ENCODE measurements at regions not wholly inside any gene's neighbourhood (a gene's known extent, or its start where the extent isn't known, plus 50 kb on each side); places are given as distances from the start of the nearest gene placed in this dataset.

DNA sequence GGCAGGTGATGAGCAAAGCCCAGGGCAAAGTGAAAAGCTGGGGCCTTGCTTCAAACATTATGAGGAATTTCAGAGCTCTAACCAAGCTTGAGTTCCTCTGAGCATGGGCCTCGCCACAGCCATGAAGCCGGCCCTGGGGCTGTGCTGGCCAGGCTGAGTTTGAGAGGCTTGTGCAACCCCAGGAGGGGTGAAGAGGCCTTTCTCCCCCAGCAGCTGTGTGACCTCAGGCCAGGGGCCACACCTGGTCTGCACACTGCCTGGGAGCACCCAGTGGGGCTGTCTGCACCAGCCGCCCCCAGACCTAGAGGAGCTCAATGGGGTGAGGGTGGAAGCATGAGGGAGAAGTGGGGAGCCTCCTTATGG lies 204.9 kb upstream of the C14orf180 start:
- DNase-seq (ENCODE audit: low spot score): no peak
- Mint-ChIP-seq H3K27ac (no peak overlapping the region), H3K9me3 (peaks cover 10% of the 10 kb centered on the region), H3K4me1 (no peaks in the 10 kb centered on the region), H3K36me3 (no peaks in the 10 kb centered on the region), H3K27me3 (ENCODE audit: low read depth) (no peaks in the 10 kb centered on the region; the same call in 1 of the 2 replicates), H3K4me3 (no peak overlapping the region)
- ChIA-PET POLR2A (no interaction called here), CTCF (no interaction called here)
- ATAC-seq: no peak
- TF ChIP-seq, protein P1, sequence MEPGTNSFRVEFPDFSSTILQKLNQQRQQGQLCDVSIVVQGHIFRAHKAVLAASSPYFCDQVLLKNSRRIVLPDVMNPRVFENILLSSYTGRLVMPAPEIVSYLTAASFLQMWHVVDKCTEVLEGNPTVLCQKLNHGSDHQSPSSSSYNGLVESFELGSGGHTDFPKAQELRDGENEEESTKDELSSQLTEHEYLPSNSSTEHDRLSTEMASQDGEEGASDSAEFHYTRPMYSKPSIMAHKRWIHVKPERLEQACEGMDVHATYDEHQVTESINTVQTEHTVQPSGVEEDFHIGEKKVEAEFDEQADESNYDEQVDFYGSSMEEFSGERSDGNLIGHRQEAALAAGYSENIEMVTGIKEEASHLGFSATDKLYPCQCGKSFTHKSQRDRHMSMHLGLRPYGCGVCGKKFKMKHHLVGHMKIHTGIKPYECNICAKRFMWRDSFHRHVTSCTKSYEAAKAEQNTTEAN (CRISPR knock-in tag; IDR thresholded peaks at IDR 0.05): no peak
- TF ChIP-seq ATF1 (CRISPR knock-in tag; IDR thresholded peaks at IDR 0.05) (no peak), NR3C1 (CRISPR knock-in tag; conservative IDR thresholded peaks at IDR 0.05; ENCODE audit: low read depth) (no peak), IRF2 (CRISPR knock-in tag; IDR thresholded peaks at IDR 0.05; ENCODE audit: borderline replicate concordance, low read depth) (no peak), MYBL2 (CRISPR knock-in tag; IDR thresholded peaks at IDR 0.05) (no peak), TP53 (CRISPR knock-in tag; IDR thresholded peaks at IDR 0.05) (no peak), ETV6 (CRISPR knock-in tag; IDR thresholded peaks at IDR 0.05) (no peak), EMX1 (CRISPR knock-in tag; IDR thresholded peaks at IDR 0.05) (no peak), ZBTB21 (CRISPR knock-in tag; IDR thresholded peaks at IDR 0.05; ENCODE audit: borderline replicate concordance) (no peak), ZNF416 (CRISPR knock-in tag; IDR thresholded peaks at IDR 0.05) (no peak)
- TF ChIP-seq, protein P2, sequence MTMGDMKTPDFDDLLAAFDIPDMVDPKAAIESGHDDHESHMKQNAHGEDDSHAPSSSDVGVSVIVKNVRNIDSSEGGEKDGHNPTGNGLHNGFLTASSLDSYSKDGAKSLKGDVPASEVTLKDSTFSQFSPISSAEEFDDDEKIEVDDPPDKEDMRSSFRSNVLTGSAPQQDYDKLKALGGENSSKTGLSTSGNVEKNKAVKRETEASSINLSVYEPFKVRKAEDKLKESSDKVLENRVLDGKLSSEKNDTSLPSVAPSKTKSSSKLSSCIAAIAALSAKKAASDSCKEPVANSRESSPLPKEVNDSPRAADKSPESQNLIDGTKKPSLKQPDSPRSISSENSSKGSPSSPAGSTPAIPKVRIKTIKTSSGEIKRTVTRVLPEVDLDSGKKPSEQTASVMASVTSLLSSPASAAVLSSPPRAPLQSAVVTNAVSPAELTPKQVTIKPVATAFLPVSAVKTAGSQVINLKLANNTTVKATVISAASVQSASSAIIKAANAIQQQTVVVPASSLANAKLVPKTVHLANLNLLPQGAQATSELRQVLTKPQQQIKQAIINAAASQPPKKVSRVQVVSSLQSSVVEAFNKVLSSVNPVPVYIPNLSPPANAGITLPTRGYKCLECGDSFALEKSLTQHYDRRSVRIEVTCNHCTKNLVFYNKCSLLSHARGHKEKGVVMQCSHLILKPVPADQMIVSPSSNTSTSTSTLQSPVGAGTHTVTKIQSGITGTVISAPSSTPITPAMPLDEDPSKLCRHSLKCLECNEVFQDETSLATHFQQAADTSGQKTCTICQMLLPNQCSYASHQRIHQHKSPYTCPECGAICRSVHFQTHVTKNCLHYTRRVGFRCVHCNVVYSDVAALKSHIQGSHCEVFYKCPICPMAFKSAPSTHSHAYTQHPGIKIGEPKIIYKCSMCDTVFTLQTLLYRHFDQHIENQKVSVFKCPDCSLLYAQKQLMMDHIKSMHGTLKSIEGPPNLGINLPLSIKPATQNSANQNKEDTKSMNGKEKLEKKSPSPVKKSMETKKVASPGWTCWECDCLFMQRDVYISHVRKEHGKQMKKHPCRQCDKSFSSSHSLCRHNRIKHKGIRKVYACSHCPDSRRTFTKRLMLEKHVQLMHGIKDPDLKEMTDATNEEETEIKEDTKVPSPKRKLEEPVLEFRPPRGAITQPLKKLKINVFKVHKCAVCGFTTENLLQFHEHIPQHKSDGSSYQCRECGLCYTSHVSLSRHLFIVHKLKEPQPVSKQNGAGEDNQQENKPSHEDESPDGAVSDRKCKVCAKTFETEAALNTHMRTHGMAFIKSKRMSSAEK (CRISPR knock-in tag; IDR thresholded peaks at IDR 0.05; ENCODE audit: borderline replicate concordance): no peak
- TF ChIP-seq, protein P3, sequence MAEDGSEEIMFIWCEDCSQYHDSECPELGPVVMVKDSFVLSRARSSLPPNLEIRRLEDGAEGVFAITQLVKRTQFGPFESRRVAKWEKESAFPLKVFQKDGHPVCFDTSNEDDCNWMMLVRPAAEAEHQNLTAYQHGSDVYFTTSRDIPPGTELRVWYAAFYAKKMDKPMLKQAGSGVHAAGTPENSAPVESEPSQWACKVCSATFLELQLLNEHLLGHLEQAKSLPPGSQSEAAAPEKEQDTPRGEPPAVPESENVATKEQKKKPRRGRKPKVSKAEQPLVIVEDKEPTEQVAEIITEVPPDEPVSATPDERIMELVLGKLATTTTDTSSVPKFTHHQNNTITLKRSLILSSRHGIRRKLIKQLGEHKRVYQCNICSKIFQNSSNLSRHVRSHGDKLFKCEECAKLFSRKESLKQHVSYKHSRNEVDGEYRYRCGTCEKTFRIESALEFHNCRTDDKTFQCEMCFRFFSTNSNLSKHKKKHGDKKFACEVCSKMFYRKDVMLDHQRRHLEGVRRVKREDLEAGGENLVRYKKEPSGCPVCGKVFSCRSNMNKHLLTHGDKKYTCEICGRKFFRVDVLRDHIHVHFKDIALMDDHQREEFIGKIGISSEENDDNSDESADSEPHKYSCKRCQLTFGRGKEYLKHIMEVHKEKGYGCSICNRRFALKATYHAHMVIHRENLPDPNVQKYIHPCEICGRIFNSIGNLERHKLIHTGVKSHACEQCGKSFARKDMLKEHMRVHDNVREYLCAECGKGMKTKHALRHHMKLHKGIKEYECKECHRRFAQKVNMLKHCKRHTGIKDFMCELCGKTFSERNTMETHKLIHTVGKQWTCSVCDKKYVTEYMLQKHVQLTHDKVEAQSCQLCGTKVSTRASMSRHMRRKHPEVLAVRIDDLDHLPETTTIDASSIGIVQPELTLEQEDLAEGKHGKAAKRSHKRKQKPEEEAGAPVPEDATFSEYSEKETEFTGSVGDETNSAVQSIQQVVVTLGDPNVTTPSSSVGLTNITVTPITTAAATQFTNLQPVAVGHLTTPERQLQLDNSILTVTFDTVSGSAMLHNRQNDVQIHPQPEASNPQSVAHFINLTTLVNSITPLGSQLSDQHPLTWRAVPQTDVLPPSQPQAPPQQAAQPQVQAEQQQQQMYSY (CRISPR knock-in tag; IDR thresholded peaks at IDR 0.05): no peak
- TF ChIP-seq, protein P4, sequence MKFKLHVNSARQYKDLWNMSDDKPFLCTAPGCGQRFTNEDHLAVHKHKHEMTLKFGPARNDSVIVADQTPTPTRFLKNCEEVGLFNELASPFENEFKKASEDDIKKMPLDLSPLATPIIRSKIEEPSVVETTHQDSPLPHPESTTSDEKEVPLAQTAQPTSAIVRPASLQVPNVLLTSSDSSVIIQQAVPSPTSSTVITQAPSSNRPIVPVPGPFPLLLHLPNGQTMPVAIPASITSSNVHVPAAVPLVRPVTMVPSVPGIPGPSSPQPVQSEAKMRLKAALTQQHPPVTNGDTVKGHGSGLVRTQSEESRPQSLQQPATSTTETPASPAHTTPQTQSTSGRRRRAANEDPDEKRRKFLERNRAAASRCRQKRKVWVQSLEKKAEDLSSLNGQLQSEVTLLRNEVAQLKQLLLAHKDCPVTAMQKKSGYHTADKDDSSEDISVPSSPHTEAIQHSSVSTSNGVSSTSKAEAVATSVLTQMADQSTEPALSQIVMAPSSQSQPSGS (CRISPR knock-in tag; IDR thresholded peaks at IDR 0.05; ENCODE audit: borderline replicate concordance, low read depth): no peak
- TF ChIP-seq, protein P5, sequence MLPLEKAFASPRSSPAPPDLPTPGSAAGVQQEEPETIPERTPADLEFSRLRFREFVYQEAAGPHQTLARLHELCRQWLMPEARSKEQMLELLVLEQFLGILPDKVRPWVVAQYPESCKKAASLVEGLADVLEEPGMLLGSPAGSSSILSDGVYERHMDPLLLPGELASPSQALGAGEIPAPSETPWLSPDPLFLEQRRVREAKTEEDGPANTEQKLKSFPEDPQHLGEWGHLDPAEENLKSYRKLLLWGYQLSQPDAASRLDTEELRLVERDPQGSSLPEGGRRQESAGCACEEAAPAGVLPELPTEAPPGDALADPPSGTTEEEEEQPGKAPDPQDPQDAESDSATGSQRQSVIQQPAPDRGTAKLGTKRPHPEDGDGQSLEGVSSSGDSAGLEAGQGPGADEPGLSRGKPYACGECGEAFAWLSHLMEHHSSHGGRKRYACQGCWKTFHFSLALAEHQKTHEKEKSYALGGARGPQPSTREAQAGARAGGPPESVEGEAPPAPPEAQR (CRISPR knock-in tag; IDR thresholded peaks at IDR 0.05): no peak
- TF ChIP-seq, protein P6, sequence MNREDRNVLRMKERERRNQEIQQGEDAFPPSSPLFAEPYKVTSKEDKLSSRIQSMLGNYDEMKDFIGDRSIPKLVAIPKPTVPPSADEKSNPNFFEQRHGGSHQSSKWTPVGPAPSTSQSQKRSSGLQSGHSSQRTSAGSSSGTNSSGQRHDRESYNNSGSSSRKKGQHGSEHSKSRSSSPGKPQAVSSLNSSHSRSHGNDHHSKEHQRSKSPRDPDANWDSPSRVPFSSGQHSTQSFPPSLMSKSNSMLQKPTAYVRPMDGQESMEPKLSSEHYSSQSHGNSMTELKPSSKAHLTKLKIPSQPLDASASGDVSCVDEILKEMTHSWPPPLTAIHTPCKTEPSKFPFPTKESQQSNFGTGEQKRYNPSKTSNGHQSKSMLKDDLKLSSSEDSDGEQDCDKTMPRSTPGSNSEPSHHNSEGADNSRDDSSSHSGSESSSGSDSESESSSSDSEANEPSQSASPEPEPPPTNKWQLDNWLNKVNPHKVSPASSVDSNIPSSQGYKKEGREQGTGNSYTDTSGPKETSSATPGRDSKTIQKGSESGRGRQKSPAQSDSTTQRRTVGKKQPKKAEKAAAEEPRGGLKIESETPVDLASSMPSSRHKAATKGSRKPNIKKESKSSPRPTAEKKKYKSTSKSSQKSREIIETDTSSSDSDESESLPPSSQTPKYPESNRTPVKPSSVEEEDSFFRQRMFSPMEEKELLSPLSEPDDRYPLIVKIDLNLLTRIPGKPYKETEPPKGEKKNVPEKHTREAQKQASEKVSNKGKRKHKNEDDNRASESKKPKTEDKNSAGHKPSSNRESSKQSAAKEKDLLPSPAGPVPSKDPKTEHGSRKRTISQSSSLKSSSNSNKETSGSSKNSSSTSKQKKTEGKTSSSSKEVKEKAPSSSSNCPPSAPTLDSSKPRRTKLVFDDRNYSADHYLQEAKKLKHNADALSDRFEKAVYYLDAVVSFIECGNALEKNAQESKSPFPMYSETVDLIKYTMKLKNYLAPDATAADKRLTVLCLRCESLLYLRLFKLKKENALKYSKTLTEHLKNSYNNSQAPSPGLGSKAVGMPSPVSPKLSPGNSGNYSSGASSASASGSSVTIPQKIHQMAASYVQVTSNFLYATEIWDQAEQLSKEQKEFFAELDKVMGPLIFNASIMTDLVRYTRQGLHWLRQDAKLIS (CRISPR knock-in tag; IDR thresholded peaks at IDR 0.05; ENCODE audit: borderline replicate concordance): no peak
- TF ChIP-seq, protein P7, sequence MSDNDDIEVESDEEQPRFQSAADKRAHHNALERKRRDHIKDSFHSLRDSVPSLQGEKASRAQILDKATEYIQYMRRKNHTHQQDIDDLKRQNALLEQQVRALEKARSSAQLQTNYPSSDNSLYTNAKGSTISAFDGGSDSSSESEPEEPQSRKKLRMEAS (CRISPR knock-in tag; IDR thresholded peaks at IDR 0.05): no peak
- TF ChIP-seq, protein P8, sequence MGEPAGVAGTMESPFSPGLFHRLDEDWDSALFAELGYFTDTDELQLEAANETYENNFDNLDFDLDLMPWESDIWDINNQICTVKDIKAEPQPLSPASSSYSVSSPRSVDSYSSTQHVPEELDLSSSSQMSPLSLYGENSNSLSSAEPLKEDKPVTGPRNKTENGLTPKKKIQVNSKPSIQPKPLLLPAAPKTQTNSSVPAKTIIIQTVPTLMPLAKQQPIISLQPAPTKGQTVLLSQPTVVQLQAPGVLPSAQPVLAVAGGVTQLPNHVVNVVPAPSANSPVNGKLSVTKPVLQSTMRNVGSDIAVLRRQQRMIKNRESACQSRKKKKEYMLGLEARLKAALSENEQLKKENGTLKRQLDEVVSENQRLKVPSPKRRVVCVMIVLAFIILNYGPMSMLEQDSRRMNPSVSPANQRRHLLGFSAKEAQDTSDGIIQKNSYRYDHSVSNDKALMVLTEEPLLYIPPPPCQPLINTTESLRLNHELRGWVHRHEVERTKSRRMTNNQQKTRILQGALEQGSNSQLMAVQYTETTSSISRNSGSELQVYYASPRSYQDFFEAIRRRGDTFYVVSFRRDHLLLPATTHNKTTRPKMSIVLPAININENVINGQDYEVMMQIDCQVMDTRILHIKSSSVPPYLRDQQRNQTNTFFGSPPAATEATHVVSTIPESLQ (CRISPR knock-in tag; IDR thresholded peaks at IDR 0.05): no peak
- TF ChIP-seq, protein P9, sequence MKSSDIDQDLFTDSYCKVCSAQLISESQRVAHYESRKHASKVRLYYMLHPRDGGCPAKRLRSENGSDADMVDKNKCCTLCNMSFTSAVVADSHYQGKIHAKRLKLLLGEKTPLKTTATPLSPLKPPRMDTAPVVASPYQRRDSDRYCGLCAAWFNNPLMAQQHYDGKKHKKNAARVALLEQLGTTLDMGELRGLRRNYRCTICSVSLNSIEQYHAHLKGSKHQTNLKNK (CRISPR knock-in tag; IDR thresholded peaks at IDR 0.05): no peak

All from WTC11 (cell line).